Vagina (tissue), 2 donors: ENCODE measurements at regions not wholly inside any gene's neighbourhood (a gene's known extent, or its start where the extent isn't known, plus 50 kb on each side); places are given as distances from the start of the nearest gene placed in this dataset.

Source experiments
- POLR2A ChIP-seq, 2 donors: fragments of 450-650 bp; IDR thresholded peaks; one replicate each; pipeline ENCODE4 v1.6.1; 2017; ENCODE audit warnings: antibody characterized with exemption in 2 of 2, mild to moderate bottlenecking in 2 of 2, moderate library complexity in 2 of 2
- POLR2AphosphoS5 ChIP-seq, 2 donors: sonication (generic); formaldehyde crosslinking; IDR thresholded peaks; one replicate each; pipeline ENCODE4 v1.9.0; 2017; ENCODE audit warnings: antibody characterized with exemption in 2 of 2, mild to moderate bottlenecking in 2 of 2, low read depth in 1 of 2; ENCODE audit not compliant: insufficient read depth in 1 of 2
- TF ChIP-seq, protein P1 (sequence below), 3 experiments: fragments of 450-650 bp in 2 of 3; fragments of 200-600 bp in 1 of 3; sonication (generic) in 1 of 3; IDR thresholded peaks; one replicate each; pipeline ENCODE4 v1.5.1; 2017 to 2019; ENCODE audit warnings: antibody characterized with exemption in 3 of 3, mild to moderate bottlenecking in 2 of 3, moderate library complexity in 2 of 3

DNA sequence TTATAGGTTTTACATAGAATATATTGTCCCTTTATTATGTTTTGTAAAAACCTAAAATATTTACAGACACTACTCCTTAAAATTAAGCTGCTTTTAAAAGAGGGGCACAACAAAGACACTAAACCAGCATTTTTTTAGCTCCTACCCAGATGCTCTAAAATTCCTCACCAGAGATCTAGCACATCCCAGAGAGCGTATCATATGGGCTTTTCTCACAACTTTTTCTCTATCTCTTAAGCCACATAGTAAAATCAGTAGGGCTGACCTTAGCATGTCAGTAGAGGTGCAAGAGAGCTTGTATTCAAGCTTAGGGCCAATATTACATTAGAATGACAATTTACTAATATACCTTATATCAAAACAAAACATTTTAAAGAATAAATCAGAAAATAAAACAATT, 216.3 kb downstream of the TMX3 start:
- TF ChIP-seq POLR2AphosphoS5 (IDR thresholded peaks at IDR 0.05; ENCODE audit: insufficient read depth in 1 of 2, low read depth in 1 of 2) (no peak), POLR2A (IDR thresholded peaks at IDR 0.05) (no peak)
- TF ChIP-seq, protein P1, sequence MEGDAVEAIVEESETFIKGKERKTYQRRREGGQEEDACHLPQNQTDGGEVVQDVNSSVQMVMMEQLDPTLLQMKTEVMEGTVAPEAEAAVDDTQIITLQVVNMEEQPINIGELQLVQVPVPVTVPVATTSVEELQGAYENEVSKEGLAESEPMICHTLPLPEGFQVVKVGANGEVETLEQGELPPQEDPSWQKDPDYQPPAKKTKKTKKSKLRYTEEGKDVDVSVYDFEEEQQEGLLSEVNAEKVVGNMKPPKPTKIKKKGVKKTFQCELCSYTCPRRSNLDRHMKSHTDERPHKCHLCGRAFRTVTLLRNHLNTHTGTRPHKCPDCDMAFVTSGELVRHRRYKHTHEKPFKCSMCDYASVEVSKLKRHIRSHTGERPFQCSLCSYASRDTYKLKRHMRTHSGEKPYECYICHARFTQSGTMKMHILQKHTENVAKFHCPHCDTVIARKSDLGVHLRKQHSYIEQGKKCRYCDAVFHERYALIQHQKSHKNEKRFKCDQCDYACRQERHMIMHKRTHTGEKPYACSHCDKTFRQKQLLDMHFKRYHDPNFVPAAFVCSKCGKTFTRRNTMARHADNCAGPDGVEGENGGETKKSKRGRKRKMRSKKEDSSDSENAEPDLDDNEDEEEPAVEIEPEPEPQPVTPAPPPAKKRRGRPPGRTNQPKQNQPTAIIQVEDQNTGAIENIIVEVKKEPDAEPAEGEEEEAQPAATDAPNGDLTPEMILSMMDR (IDR thresholded peaks at IDR 0.05), result no peak
